ENCODE measurements at regions not wholly inside any gene's neighbourhood (a gene's known extent, or its start where the extent isn't known, plus 50 kb on each side); places are given as distances from the start of the nearest gene placed in this dataset.

DNA sequence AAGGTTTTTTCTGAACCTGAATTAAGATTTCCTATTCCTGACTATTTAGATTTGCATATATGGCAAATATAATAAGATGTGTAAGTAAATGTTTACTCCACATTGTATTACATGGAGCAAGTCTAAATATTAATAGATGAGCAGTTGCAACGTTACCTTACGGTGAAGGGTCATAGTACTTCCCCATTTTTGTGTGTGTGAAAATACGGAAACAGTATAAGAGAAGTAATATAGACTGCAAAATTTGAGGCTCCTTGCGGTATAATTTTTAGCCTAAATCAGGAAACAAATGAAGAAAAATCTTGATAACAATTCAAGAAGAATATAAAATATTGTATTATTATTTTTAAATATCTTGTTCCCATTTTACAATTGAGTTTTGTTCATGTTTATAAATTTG is 434.2 kb downstream of the GRB14 start:
- H3K36me3 Mint-ChIP-seq (ENCODE audit: low read depth) = no peaks in the 10 kb centered on the region
- WGBS, 2 experiments (ENCODE audit: insufficient coverage in 1 of 2, insufficient read length in 1 of 2) = 98% methylated on average over 4 of the region's 4 CpGs; no CpG with 5 or more reads in 1 of the 2 experiments

DNA sequence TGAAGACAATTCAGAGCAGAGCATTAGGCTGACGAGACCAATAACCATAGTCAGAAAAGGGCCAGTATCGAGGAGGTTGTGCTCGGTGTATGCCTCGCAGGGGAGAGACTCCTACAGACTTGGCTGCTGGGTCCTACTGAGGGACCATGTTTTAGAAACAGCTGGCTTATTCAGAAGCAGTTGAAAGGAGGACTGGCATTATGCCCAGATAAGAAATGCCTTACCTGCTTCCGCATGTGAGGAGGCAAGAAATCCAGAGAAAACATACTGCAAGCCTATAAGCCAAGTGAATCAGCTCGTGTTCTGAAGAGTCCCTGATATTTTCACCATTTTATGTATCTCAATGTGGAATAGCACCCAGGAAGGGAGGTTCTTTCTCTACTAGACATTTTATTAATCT is 434.7 kb downstream of the GRB14 start:
- Mint-ChIP-seq H3K4me3 (no peak overlapping the region), H3K27me3 (ENCODE audit: insufficient read depth) (peaks cover 14% of the 10 kb centered on the region), H3K36me3 (ENCODE audit: low read depth) (no peaks in the 10 kb centered on the region), H3K9me3 (peaks cover 2% of the 10 kb centered on the region), H3K4me1 (peaks cover 9% of the 10 kb centered on the region), H3K27ac (no peak overlapping the region)
- Histone ChIP-seq H3K4me3 (ENCODE audit: low read length) (no peak overlapping the region), H3K9ac (ENCODE audit: extremely low read depth, low read length, poor library complexity, severe bottlenecking) (no peak overlapping the region), H3K4me1 (ENCODE audit: control insufficient read depth, insufficient read depth, low read length) (peaks cover 4% of the 10 kb centered on the region), H3K36me3 (ENCODE audit: control insufficient read depth, insufficient read depth, low read length) (no peaks in the 10 kb centered on the region), H3K27me3 (ENCODE audit: control insufficient read depth, insufficient read depth, low read length, poor library complexity, severe bottlenecking) (peaks cover 20% of the 10 kb centered on the region), H3K27ac (ENCODE audit: low read depth, low read length) (no peak overlapping the region), H3K9me3 (ENCODE audit: control insufficient read depth, low read length) (no peaks in the 10 kb centered on the region)
- DNase-seq = no peak
- TF ChIP-seq, protein P1, sequence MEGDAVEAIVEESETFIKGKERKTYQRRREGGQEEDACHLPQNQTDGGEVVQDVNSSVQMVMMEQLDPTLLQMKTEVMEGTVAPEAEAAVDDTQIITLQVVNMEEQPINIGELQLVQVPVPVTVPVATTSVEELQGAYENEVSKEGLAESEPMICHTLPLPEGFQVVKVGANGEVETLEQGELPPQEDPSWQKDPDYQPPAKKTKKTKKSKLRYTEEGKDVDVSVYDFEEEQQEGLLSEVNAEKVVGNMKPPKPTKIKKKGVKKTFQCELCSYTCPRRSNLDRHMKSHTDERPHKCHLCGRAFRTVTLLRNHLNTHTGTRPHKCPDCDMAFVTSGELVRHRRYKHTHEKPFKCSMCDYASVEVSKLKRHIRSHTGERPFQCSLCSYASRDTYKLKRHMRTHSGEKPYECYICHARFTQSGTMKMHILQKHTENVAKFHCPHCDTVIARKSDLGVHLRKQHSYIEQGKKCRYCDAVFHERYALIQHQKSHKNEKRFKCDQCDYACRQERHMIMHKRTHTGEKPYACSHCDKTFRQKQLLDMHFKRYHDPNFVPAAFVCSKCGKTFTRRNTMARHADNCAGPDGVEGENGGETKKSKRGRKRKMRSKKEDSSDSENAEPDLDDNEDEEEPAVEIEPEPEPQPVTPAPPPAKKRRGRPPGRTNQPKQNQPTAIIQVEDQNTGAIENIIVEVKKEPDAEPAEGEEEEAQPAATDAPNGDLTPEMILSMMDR (conservative IDR thresholded peaks at IDR 0.05) = no peak
- WGBS, 2 experiments (ENCODE audit: insufficient coverage in 1 of 2, insufficient read length in 1 of 2) = 85 to 94% methylated on average over 6 of the region's 6 CpGs

More for the DNA sequence above, 434.2 kb downstream of the GRB14 start:
- TF ChIP-seq, protein P1 (conservative IDR thresholded peaks at IDR 0.05) = no peak
- H3K27me3 Mint-ChIP-seq (ENCODE audit: insufficient read depth) = peaks cover 14% of the 10 kb centered on the region
- no peak overlapping the region for H3K4me3 Mint-ChIP-seq
- Histone ChIP-seq H3K9ac (ENCODE audit: extremely low read depth, low read length, poor library complexity, severe bottlenecking) (no peak overlapping the region), H3K4me3 (ENCODE audit: low read length) (no peak overlapping the region), H3K4me1 (ENCODE audit: control insufficient read depth, insufficient read depth, low read length) (no peaks in the 10 kb centered on the region), H3K27me3 (ENCODE audit: control insufficient read depth, insufficient read depth, low read length, poor library complexity, severe bottlenecking) (peaks cover 20% of the 10 kb centered on the region), H3K27ac (ENCODE audit: low read depth, low read length) (no peak overlapping the region), H3K36me3 (ENCODE audit: control insufficient read depth, insufficient read depth, low read length) (no peaks in the 10 kb centered on the region), H3K9me3 (ENCODE audit: control insufficient read depth, low read length) (no peaks in the 10 kb centered on the region)
- H3K4me1 Mint-ChIP-seq = peaks cover 4% of the 10 kb centered on the region
- peaks cover 2% of the 10 kb centered on the region for H3K9me3 Mint-ChIP-seq
- no peak overlapping the region for H3K27ac Mint-ChIP-seq
- no peak for DNase-seq

DNA sequence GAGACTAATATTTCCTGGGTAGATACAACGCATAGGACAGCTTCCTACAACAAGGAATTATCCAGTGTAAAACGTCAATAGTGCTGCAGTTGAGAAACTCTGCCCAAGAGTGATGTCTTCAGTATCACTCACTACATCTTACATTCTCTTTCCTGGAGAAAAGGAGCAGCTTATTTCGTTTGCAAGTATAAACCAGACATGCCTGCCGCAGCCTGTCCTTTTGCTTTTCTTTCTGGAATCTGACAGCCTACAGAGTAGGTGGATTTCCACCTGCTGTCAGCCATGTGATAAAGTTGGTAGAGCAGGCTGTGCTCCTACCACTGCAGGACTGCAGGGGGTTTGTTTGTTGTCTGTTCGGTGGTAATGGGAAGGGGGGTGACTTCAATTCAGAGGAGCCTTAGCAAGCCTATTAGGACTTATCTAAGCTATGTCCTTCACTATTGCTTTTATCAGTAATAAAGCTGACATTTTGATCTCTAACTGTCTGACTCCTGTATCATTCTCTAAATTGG is 439.1 kb downstream of the GRB14 start:
- Mint-ChIP-seq H3K27ac (no peak overlapping the region), H3K4me1 (peaks cover 14% of the 10 kb centered on the region), H3K4me3 (no peak overlapping the region), H3K9me3 (no peaks in the 10 kb centered on the region), H3K36me3 (ENCODE audit: low read depth) (no peaks in the 10 kb centered on the region), H3K27me3 (ENCODE audit: insufficient read depth) (peaks cover 29% of the 10 kb centered on the region)
- TF ChIP-seq, protein P1 (conservative IDR thresholded peaks at IDR 0.05) = peak; percentile 56
- Histone ChIP-seq H3K27ac (ENCODE audit: low read depth, low read length) (no peak overlapping the region), H3K4me1 (ENCODE audit: control insufficient read depth, insufficient read depth, low read length) (peaks cover 4% of the 10 kb centered on the region), H3K9me3 (ENCODE audit: control insufficient read depth, low read length) (no peaks in the 10 kb centered on the region), H3K9ac (ENCODE audit: extremely low read depth, low read length, poor library complexity, severe bottlenecking) (no peak overlapping the region), H3K4me3 (ENCODE audit: low read length) (no peak overlapping the region), H3K27me3 (ENCODE audit: control insufficient read depth, insufficient read depth, low read length, poor library complexity, severe bottlenecking) (peaks cover 45% of the 10 kb centered on the region), H3K36me3 (ENCODE audit: control insufficient read depth, insufficient read depth, low read length) (no peaks in the 10 kb centered on the region)
- DNase-seq = peak; percentile 79
- WGBS, 2 experiments (ENCODE audit: insufficient coverage in 1 of 2, insufficient read length in 1 of 2) = 47 to 70% methylated on average over 4 to 5 of the region's 5 CpGs

Data from endodermal cell (in vitro differentiated cells).